HG02884 (cell line): ENCODE measurements at regions not wholly inside any gene's neighbourhood (a gene's known extent, or its start where the extent isn't known, plus 50 kb on each side); places are given as distances from the start of the nearest gene placed in this dataset.
"Not testable (repeated sequence)": the region's sequence is repeated elsewhere in the genome, so short reads cannot be mapped to it uniquely, and the experiment has no call there.

Experiments used
- ATAC-seq: cut with Tn5 transposase; IDR thresholded peaks from one replicate; pipeline ENCODE4 v1.9.1; 2021; ENCODE audit warnings: mild to moderate bottlenecking, moderate library complexity; ENCODE audit not compliant: unreplicated experiment

- peak; percentile 59 for ATAC-seq
Measured at GRCh38 chrX:22758807-22759481, 240.8 kb upstream of the DDX53 start.

GRCh38 chrX:22760513-22761057, 239.2 kb upstream of the DDX53 start:
- no peak for ATAC-seq

GRCh38 chrX:22788221-22788620, 211.5 kb upstream of the DDX53 start:
- ATAC-seq = no peak

GRCh38 chrX:22795671-22796070, 204.1 kb upstream of the DDX53 start:
- ATAC-seq = no peak

GRCh38 chrX:22800360-22800759, 199.4 kb upstream of the DDX53 start:
- ATAC-seq = no peak

GRCh38 chrX:22800806-22801205, 199.0 kb upstream of the DDX53 start:
- no peak for ATAC-seq

GRCh38 chrX:22803353-22803752, 196.4 kb upstream of the DDX53 start:
- no peak for ATAC-seq

- no peak for ATAC-seq
Measured at GRCh38 chrX:22810876-22811275, 188.9 kb upstream of the DDX53 start.

- ATAC-seq = no peak
Measured at GRCh38 chrX:22818061-22818460, 181.7 kb upstream of the DDX53 start.

- ATAC-seq = no peak
Measured at GRCh38 chrX:22855693-22856092, 144.1 kb upstream of the DDX53 start.

- no peak for ATAC-seq
Measured at GRCh38 chrX:22859642-22860041, 140.1 kb upstream of the DDX53 start.

GRCh38 chrX:22866801-22867200, 133.0 kb upstream of the DDX53 start:
- not testable (repeated sequence) for ATAC-seq

- ATAC-seq = no peak
Measured at GRCh38 chrX:22882543-22882942, 117.2 kb upstream of the DDX53 start.

- ATAC-seq = no peak
Measured at GRCh38 chrX:22889819-22890218, 109.9 kb upstream of the DDX53 start.

GRCh38 chrX:22912616-22913015, 87.1 kb upstream of the DDX53 start:
- ATAC-seq = no peak

GRCh38 chrX:22922961-22923360, 76.8 kb upstream of the DDX53 start:
- no peak for ATAC-seq

- no peak for ATAC-seq
Measured at GRCh38 chrX:22934640-22935039, 65.1 kb upstream of the DDX53 start.

GRCh38 chrX:22944945-22945344, 54.8 kb upstream of the DDX53 start:
- ATAC-seq = no peak
